HCT116 (cell line): ENCODE measurements at regions not wholly inside any gene's neighbourhood (a gene's known extent, or its start where the extent isn't known, plus 50 kb on each side); places are given as distances from the start of the nearest gene placed in this dataset.

Source experiments
- ATAC-seq: fragments of 200-7000 bp; cut with Tn5 transposase; 2 replicates; pipeline ENCODE4 v1.9.1; 2020; ENCODE audit warnings: mild to moderate bottlenecking, moderate library complexity
- BruUV-seq: library from RNA; stranded (reverse); fragments of 400-500 nt; replicated peaks from 2 replicates; lab custom pipeline; 2021; lab: Mats Ljungman, UMichigan
- CTCF ChIA-PET: fragments of 300-600 bp; sonication (Branson Sonifier 250); formaldehyde crosslinking; loops from one replicate; lab custom pipeline; 2021; ENCODE audit warnings: antibody characterized with exemption; lab: Charles Lee
- POLR2A ChIA-PET: fragments of 300-600, 350-600 bp; sonication (Branson Sonifier 250); formaldehyde crosslinking; loops from one replicate; lab custom pipeline; 2021; ENCODE audit warnings: antibody characterized with exemption; lab: Charles Lee
- RAD21 ChIA-PET, 2 experiments: fragments of 300-600 bp; sonication (Branson Sonifier 250); formaldehyde crosslinking; loops; one replicate each; lab custom pipeline; 2023; ENCODE audit warnings: low total read pairs in 2 of 2; ENCODE audit not compliant: uncharacterized antibody in 2 of 2, unreplicated experiment in 2 of 2, low non-redundant PET in 1 of 2; lab: Charles Lee
- DNase-seq: peaks from one replicate; pipeline ENCODE4 v3.0.0-alpha.2; 2010; ENCODE audit warnings: low read depth, low spot score
- H2AFZ ChIP-seq: fragments of 200-600 bp; shearing (Covaris generic), sonication (generic); 2 replicates; pipeline ENCODE4 v1.6.1; 2017; ENCODE audit warnings: low read depth, mixed run types, mixed read lengths, antibody characterized with exemption, low read length; ENCODE audit not compliant: poor library complexity, severe bottlenecking
- H3K27ac ChIP-seq: 2 replicates; pipeline ENCODE4 v1.5.1; 2012; ENCODE audit warnings: low read depth, low read length
- H3K27me3 ChIP-seq: fragments of 200-600 bp; sonication (generic); 2 replicates; pipeline ENCODE4 v1.6.1; 2016; ENCODE audit warnings: mixed run types, low read length, mixed read lengths; ENCODE audit not compliant: insufficient read depth
- H3K36me3 ChIP-seq, 2 experiments: fragments of 200-500 bp in 1 of 2; fragments of 200-600 bp in 1 of 2; sonication (Bioruptor generic) in 1 of 2; sonication (generic) in 1 of 2; 2 replicates each; pipeline versions ENCODE4 v1.5.1 to v1.6.1; 2014 to 2016; ENCODE audit warnings: low read length in 2 of 2, inconsistent platforms in 1 of 2, mixed read lengths in 1 of 2, mixed run types in 1 of 2; ENCODE audit not compliant: insufficient read depth in 2 of 2, control insufficient read depth in 1 of 2
- H3K4me1 ChIP-seq, 2 experiments: fragments of 200-600 bp in 1 of 2; sonication (generic) in 1 of 2; 2 replicates each; pipeline versions ENCODE4 v1.5.1 to v1.6.1; 2012 to 2017; ENCODE audit warnings: low read length in 2 of 2, inconsistent platforms in 1 of 2, mild to moderate bottlenecking in 1 of 2, mixed read lengths in 1 of 2, mixed run types in 1 of 2, moderate library complexity in 1 of 2; ENCODE audit not compliant: insufficient read depth in 2 of 2, control insufficient read depth in 1 of 2
- H3K4me2 ChIP-seq: fragments of 200-600 bp; sonication (generic); 2 replicates; pipeline ENCODE4 v1.6.1; 2017; ENCODE audit warnings: mixed run types, low read length, mixed read lengths
- H3K4me3 ChIP-seq, 2 experiments: fragments of 200-600 bp in 1 of 2; sonication (generic) in 1 of 2; replicated peaks in 1 of 2; 2 replicates each; pipeline ENCODE4 v1.5.1; 2011 to 2016; ENCODE audit warnings: low read length in 2 of 2, control low read depth in 1 of 2, low read depth in 1 of 2, mild to moderate bottlenecking in 1 of 2, mixed read lengths in 1 of 2, mixed run types in 1 of 2
- H3K79me2 ChIP-seq: fragments of 200-600 bp; sonication (generic); 2 replicates; pipeline ENCODE4 v1.6.1; 2017; ENCODE audit warnings: mild to moderate bottlenecking, mixed run types, low read length, moderate library complexity, mixed read lengths; ENCODE audit not compliant: insufficient read depth
- H3K9ac ChIP-seq: fragments of 200-600 bp; sonication (generic); 2 replicates; pipeline ENCODE4 v1.6.1; 2016; ENCODE audit warnings: low read length, mixed read lengths
- H3K9me2 ChIP-seq: fragments of 200-600 bp; sonication (generic), shearing (Covaris generic); 2 replicates; pipeline ENCODE4 v1.6.1; 2017; ENCODE audit warnings: mixed run types, mild to moderate bottlenecking, moderate library complexity; ENCODE audit not compliant: insufficient read depth
- H3K9me3 ChIP-seq, 2 experiments: fragments of 200-500 bp in 1 of 2; fragments of 200-600 bp in 1 of 2; sonication (Bioruptor generic) in 1 of 2; sonication (generic) in 1 of 2; 2 replicates each; pipeline ENCODE4 v1.6.1; 2014 to 2017; ENCODE audit warnings: low read length in 2 of 2, mixed read lengths in 2 of 2, inconsistent platforms in 1 of 2, low read depth in 1 of 2, mild to moderate bottlenecking in 1 of 2, mixed run types in 1 of 2, moderate library complexity in 1 of 2; ENCODE audit not compliant: control insufficient read depth in 1 of 2, insufficient read depth in 1 of 2
- H4K20me1 ChIP-seq: fragments of 200-600 bp; sonication (generic), shearing (Covaris generic); 2 replicates; pipeline ENCODE4 v1.6.1; 2017; ENCODE audit warnings: mixed run types, mild to moderate bottlenecking, moderate library complexity; ENCODE audit not compliant: insufficient read depth
- CBX3 ChIP-seq: IDR thresholded peaks from 2 replicates; pipeline ENCODE4 v1.6.1; 2012; ENCODE audit warnings: low read depth
- CTCF ChIP-seq, 3 experiments: fragments of 200-600 bp in 1 of 3; sonication (generic) in 1 of 3; IDR thresholded peaks in 2 of 3; conservative IDR thresholded peaks in 1 of 3; 2 replicates each; pipeline ENCODE4 v1.5.1; 2012 to 2017; ENCODE audit warnings: low read depth in 2 of 3, low read length in 2 of 3, antibody characterized with exemption in 1 of 3, borderline replicate concordance in 1 of 3, control low read depth in 1 of 3, mild to moderate bottlenecking in 1 of 3, mixed read lengths in 1 of 3, mixed run types in 1 of 3, moderate library complexity in 1 of 3; ENCODE audit not compliant: insufficient read depth in 1 of 3
- ELF1 ChIP-seq: IDR thresholded peaks from 2 replicates; pipeline ENCODE4 v1.6.1; 2012; ENCODE audit warnings: low read depth, borderline replicate concordance
- JUND ChIP-seq: IDR thresholded peaks from 2 replicates; pipeline ENCODE4 v1.6.1; 2012
- RAD21 ChIP-seq: IDR thresholded peaks from 2 replicates; pipeline ENCODE4 v1.6.1; 2012; ENCODE audit warnings: low read depth, mild to moderate bottlenecking
- REST ChIP-seq: IDR thresholded peaks from 2 replicates; pipeline ENCODE4 v1.6.1; 2012; ENCODE audit warnings: low read depth
- SRF ChIP-seq: IDR thresholded peaks from 2 replicates; pipeline ENCODE4 v1.6.1; 2012; ENCODE audit warnings: low read depth
- ZBTB33 ChIP-seq: IDR thresholded peaks from 2 replicates; pipeline ENCODE4 v1.6.1; 2011; ENCODE audit warnings: mild to moderate bottlenecking, low read length, moderate library complexity; ENCODE audit not compliant: insufficient replicate concordance; ENCODE audit errors: extremely low read depth
- ZFX ChIP-seq: fragments of 450-650 bp; IDR thresholded peaks from 2 replicates; pipeline ENCODE4 v1.6.1; 2017
- intact Hi-C: fragments of 100-400 bp; cut with micrococcal nuclease; formaldehyde crosslinking; loops from 2 replicates; pipeline ENCODE4 v1.10.0; 2022

GRCh38 chr2:226057365-226057764 lies 657.9 kb downstream of the NYAP2 start:
- no peaks in the 10 kb centered on the region for H4K20me1 ChIP-seq
- DNase-seq (no peak), ATAC-seq (peak; percentile 55)
- POLR2A ChIA-PET: interaction anchor here (1.5 kb wide), 1 partner anchor 128 kb away, joined by 3 read pairs; no protein-coding TSS in a partner anchor
- H3K79me2 ChIP-seq: no peaks in the 10 kb centered on the region; the same call in 1 of the 2 replicates
- TF ChIP-seq ZBTB33 (no peak), ELF1 (no peak), CTCF (IDR thresholded peaks at IDR 0.05 in 2 of 3, conservative IDR thresholded peaks at IDR 0.05 in 1 of 3; ENCODE audit: borderline replicate concordance in 1 of 3, insufficient read depth in 1 of 3, low read depth in 2 of 3, low read length in 2 of 3) (no peak), SRF (no peak), JUND (no peak), RAD21 (no peak), ZFX (no peak), REST (no peak), CBX3 (no peak)
- H3K4me2 ChIP-seq: peak overlapping the region; percentile 22
- CTCF ChIA-PET: no interaction called here
- RAD21 ChIA-PET: no interaction called here
- H3K4me1 ChIP-seq: peaks cover 37 to 72% of the 10 kb centered on the region in 2 experiments
- intact Hi-C loops: no loop called here
- no TSS peak for BruUV-seq
- H2AFZ ChIP-seq: no peak overlapping the region
- peak overlapping the region; percentile 35; the same call in 1 of the 2 replicates for H3K9ac ChIP-seq
- no peaks in the 10 kb centered on the region for H3K9me2 ChIP-seq
- H3K4me3 ChIP-seq: no peak overlapping the region
- no peaks in the 10 kb centered on the region for H3K9me3 ChIP-seq
- peaks cover 0 to 8% of the 10 kb centered on the region in 2 experiments; a peak in 1 of 4 replicates for H3K36me3 ChIP-seq
- H3K27ac ChIP-seq: peak overlapping the region; percentile 99
- no peaks in the 10 kb centered on the region for H3K27me3 ChIP-seq
